GDM1 (cell line): ENCODE measurements at regions not wholly inside any gene's neighbourhood (a gene's known extent, or its start where the extent isn't known, plus 50 kb on each side); places are given as distances from the start of the nearest gene placed in this dataset.
"Not testable (repeated sequence)": the region's sequence is repeated elsewhere in the genome, so short reads cannot be mapped to it uniquely, and the experiment has no call there.

Experiments used
- DNase-seq: peaks from one replicate; lab custom pipeline; 2025; lab: John Stamatoyannopoulos, UW

DNA sequence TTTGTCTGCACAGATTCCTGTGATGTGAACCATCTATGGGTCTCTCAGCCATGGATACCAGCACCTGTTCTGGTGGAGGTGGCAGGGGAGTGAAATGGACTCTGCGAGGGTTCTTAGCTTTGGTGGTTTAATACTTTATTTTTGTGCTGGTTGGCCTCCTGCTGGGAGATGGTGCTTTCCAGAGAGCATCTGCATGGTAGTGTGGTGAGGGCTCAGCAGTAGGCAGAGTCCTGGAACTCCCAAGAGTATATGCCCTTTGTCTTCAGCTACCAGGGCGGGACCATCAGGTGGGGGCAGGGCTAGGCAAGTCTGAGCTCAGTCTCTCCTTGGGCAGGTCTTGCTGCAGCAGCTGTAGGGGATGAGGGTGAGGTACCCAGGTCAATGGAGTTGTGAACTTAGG lies 97.5 kb upstream of the TRIM2 start:
- DNase-seq: not testable (repeated sequence)

DNA sequence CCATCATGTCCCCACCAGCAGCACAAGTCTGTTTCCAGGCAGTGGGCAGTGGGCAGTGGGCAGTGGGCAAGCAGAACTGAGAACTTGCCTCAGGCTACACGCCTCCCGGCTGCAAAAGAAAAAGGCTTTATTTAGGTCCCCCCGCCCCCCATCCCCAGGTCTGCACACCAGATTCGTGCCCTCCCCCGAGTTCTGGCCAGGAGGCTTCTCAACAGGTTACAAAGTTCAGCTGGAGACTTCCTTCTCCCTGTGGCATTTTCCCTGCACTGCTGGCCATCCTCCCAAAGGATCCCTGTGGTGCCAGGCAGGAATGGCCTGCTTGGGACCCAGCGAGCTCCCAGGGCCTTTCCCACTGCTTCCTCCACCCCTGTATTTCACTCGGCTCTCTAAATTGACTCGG lies 97.0 kb upstream of the TRIM2 start:
- no peak for DNase-seq

DNA sequence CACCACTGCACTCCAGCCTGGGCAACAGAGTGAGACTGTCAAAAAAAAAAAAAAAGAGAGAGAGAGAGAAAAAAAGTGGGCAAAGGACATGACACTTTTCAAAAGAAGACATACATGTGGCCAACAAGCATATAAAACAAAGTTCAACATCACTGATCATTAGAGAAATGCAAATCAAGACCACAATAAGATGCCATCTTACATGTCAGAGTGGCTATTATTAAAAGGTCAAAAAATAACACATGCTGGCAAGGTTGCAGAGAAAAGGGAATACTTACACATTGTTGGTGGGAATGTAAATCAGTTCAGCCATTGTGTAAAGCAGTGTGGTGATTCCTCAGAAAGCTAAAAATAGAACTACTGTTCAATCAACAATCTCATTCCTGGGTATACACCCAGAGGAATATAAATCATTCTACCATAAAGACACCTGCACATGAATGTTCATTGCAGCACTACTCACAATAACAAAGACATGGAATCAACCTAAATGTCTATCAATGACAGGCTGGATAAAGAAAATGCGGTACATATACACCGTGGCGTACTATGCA lies 94.9 kb upstream of the TRIM2 start:
- DNase-seq: no peak

DNA sequence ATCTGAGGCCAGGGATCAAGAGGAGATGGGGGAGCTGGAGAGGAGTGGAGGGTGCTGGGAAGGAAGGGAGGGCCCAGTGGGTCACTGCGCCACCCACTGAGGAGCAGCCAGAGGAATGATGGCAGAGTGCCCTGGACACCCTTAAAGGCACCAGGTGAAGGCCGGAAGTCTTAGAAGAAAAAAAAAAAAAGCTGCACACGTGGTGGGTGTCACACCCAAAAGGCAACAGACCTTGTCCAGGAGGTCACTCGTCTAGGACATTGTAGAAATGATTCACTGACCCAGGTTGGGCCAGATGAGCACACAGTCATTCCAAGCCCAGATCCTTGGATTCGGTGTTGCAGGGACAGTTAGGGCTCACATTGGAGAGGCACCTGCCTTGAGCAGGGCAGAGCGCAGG lies 93.5 kb upstream of the TRIM2 start:
- DNase-seq: no peak

DNA sequence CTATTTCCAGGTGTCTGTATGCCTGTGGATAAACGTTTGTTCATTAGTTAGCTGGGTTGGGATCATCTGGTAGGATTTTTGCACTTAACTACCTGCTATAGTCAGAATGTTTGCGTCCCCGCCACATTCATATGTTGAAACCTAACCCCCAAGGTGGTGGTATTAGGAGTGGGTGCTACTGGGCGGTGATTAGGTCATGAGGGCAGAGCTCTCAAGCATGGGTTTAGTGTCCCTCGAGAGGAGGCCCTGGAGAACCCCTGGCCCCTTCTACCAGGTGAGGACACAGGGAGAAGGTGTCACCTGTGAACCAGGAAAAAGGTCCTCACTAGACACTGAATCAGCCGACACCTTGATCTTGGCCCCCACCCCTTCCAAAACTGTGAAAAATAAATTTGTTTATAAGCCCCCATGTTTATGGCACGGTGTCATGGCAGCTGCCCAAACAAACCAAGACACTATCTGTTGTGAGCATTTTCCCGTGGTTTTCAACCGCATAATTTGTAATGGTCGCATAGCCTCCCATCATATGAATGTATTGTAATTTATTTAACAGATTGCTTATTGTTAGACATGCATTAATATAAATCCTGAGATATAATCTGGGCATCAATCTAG lies 92.7 kb upstream of the TRIM2 start:
- no peak for DNase-seq

DNA sequence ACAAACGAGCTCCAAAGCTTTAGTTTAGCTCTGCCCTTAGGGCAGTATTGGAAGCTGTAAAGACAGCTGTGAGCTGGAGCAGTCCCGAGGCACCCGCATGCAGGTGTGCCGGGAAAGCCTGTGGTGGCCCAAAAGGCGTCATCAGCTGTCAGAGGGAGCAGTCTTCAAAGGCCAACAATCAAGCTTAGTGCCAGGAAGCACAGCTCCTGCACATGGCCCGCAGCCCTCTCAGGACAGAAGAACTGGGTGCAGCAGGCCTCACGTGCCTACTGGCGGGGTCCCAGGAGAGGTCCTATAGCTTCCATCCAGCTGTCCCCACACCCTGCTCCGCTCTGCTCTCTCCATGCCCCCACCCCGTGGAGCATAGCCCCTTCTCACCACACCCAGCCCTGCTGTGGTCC lies 92.2 kb upstream of the TRIM2 start:
- DNase-seq: no peak

DNA sequence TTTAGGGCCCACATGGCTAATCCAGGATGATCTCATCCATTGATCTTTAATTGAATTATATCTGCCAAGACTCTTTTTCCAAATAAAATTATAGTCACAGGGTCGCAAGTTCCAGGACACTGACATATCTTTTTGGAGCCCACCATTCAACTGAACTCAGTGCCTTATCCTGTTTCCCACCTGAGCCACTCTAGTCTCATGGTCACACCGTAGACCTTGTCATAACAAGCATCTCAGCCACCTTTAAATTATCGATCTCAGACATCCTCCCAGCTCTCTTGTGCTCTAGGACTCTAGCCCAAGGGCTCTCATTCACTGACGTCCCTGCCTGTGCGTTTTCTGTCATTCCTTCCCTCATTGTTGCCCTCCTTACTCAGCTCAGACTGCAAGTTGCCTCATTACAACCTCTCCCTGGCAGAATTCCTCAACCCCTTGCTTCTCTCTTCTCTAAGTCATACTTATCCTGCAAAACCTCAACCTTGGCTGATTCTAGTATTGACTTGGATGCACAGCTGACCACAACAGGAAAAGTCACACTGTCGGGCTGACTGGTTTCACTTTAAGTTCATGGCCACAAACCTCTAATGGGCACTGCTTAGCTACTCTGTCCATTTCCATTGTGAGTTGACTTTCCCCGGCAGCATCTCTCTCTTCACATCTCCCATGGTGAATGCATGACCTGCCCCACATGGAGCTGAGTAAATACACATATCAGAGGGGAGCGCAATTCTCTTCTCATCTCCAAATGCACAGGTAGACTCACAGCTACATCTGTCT lies 91.0 kb upstream of the TRIM2 start:
- DNase-seq: peak; percentile 9

DNA sequence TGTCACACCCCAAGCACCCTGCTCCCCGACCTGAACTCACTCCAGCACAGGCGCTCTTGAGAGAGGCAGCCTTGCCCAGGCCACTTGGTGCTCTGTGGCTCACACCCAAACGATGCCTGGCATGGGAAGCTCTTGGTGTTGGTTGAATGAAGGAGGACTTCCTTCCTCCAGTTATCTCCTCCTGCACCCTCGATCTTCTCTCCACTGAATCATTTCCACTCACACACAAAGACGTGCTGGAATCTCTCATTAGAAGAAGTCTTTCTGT lies 90.5 kb upstream of the TRIM2 start:
- no peak for DNase-seq

DNA sequence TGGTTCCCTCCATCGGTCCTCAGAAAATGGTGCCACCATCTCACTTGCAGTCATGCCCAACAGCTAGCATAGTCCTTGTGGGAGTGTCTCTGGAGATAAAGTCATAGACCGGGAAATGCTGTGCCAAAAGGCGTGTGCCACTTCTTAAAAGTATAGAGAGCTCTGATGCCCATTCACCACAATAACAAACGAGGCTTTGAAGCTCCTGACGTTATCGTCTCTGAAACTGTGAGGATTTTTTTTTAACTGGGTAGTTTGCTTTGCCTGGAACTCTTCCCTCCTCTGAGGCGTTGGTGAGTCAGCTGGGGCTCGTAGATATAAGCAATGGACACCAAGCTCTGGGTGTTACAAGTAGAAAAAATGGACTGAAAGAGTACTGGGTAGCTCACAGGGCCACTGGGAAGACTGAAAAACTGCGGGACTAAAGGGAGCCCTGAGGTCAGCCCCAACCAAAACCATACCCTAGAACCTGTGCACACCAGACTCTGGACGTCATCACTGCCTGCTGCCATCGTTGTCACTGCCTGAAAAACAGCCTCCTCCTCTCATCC lies 89.4 kb upstream of the TRIM2 start:
- DNase-seq: no peak

DNA sequence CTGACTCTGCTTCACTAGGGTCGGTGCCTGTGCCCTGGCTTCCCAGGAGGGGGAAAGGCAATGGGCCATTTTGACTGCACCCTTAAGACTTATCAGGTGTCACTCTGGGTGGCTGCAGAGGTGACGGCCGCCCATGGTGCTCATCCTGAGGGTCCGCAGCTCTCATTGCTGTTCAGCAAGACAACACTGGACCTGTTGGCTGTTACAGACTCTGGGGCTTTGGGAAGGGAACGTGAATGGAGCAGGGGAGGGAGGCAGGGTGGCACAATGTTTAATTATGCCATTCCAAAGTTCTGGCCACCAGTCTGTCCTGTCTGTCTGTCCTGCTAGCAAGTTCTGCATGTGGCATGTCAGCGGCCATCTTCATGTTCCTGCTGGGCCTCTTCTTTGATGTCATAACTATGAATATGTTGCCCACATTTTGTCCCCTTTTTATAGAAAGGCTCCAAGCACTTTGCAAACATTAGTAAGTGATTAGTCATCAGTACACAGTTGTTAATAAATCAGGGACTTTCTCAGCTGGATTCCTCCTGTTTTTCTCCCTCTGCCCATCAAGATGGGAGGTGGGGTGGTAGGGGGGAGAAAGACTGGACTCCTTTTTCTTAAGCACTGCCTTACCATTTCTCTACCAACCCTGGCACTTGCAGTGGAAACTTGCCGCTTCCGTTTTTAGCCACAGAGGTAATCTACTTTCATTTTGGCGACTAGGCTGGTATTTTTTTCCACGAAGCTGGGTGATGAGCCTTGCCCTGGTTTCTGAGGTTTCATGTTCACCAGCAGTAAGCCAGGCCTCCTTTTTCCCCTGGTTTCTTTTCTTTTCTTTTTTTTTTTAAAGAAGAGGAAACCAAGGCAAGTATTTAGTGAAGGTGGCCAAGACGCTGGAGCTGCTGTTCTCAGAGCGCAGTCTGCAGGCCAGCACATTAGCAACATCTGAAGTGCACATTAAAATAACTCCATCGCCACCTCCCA lies 88.6 kb upstream of the TRIM2 start:
- no peak for DNase-seq

DNA sequence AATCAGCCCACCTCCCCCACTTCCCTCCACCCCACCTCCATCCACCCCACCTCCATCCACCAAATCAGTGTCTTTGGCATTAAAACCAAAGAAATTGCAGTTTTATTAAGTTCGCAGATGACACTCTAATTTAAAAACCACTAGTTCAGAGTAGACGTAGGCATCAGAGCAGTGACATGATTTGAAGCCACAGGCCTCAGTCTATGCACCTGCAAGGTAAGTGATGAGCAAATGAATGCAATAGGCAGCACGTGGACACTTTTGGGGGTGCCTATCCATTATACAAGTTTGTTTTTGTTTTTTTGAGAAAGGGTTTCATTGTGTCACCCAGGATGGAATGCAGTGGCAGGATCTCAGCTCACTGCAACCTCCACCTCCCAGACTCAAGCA lies 88.0 kb upstream of the TRIM2 start:
- no peak for DNase-seq

DNA sequence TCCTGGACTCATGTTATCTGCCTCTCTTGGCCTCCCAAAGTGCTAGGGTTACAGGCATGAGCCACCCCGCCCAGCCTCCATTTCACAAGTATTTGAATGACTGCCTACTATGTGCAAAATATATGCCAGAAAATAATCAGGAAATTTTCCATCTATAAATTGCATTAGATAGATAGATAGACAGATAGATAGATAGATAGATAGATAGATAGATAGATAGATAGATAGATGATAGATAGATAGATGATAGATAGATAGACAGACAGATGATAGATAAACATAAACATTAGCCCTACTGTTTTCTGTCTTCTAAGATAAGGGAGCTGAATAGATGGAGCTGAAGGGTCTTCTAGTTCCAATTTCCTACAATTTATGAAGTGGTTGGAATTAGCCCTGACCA lies 87.4 kb upstream of the TRIM2 start:
- no peak for DNase-seq

DNA sequence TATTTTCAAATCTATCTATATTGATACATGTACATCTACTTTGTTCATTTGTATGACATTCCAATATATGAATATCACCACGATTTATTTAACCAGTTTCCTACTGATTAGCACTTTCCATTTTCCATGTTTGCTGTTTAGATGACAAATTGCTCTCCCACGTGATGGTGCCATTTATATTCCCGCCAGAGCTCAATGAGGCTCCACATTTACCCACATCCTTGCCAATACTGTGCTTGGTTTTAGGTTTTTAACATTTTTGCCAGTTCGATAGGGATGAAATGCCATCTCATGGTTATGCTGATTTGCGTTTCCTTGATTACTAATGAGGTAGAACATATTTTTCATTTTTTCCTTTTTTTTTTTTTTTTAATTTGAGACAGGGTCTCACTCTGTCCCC lies 86.7 kb upstream of the TRIM2 start:
- DNase-seq: no peak

DNA sequence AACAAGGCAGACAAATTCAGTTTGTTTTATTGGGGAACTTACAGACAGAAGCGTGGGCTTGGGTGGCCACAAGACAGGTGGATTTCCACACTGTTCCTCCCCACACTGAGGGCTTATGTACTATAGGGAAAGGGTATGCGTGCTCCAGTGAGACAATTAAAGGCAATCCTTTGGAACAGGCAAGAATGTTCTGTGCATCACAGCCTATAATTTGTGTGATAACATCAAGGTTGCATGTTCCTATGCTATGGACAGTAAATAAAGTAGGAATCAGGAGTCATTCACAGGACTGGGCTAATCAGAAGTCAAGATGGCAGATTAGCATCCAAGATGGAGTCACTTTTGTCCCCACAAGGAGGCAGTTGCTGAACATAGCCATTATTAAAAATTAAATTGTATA lies 84.6 kb upstream of the TRIM2 start:
- no peak for DNase-seq

DNA sequence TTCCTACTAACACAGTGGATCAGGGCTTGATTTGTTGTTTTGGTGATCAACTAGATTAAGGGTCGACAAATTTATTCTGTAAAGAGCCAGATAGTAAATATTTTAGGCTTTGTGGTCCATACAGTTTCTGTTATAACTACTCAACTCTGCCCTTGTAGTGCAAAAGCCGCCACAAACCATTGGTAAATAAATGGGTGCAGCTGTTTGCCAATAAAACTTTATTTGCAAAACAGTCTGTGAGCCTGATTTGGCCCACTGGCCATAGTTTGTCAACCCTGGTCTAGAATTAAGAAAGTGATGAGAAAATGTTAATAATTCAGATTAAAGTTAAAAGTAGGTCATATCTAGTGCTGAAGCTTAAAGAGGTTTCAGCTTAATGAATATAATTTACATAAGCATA lies 84.0 kb upstream of the TRIM2 start:
- DNase-seq: no peak

DNA sequence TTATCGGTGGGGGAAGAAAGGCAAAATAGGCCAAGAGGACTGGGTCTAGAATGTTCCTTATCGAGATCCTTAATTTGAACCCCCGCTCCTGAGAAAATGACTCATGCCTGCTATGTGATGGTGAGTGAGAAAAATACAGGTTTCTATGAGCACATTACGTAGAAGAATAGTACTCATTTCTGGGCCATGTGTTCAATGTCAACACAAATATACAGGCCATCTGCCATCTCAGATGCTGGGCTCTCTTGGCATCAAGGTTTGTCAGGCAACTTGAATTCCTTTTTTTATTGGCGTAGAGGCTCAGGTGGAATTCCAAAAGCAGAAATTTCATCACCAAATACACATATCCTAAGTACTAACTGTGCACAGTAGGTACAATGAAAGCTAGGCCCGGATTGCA lies 81.4 kb upstream of the TRIM2 start:
- no peak for DNase-seq

DNA sequence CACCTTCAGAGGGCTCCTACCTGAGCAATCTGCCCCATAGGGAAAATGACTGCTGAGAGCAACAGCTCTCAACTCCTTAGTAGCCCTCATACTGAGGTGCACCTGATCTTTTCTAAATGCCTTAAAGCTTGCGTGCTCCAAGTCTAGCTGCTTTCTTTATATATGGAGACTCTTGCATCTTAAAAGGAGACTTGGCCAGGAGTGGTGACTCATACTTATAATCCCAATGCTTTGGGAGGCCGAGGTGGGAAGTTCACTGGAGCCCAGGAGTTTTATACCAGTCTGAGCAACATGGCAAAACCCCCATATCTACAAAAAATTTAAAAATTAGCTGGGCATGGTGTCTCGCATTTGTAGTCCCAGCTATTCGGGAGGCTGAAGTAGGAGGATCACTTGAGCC lies 78.1 kb upstream of the TRIM2 start:
- no peak for DNase-seq

DNA sequence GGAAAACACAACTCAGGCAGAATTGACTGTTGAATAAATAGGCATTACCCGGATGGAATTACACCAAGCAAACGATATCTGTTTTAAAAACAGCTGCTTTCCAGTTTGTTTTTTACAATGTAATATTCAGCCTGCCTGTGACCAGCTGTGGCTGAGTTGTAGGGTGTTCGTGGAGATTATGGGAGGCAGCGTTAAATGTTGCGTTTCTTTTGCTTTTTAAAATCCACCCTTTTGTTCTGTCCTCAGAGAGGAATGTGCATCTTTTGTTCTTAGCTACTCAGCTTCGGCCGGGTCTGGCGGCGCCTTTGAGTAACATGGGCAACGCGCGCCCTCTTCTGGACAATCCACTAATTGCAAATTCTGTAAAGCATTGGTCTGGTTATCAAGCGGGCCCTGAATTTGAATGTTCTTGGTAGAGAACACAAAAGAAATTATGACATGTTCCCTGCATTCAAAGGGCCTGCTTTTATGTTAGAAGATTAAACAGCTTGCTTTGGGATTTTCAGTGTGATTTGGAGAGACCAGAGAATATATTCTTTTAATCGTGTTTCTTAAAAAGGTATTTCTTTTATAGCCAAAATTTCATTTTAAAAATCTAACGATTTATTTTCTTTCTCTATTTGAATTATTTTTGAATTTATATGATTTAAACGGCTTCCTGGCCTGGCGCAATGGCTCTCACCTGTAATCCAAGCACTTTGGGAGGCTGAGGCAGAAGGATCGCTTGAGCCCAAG lies 76.3 kb upstream of the TRIM2 start:
- peak; percentile 64 for DNase-seq

DNA sequence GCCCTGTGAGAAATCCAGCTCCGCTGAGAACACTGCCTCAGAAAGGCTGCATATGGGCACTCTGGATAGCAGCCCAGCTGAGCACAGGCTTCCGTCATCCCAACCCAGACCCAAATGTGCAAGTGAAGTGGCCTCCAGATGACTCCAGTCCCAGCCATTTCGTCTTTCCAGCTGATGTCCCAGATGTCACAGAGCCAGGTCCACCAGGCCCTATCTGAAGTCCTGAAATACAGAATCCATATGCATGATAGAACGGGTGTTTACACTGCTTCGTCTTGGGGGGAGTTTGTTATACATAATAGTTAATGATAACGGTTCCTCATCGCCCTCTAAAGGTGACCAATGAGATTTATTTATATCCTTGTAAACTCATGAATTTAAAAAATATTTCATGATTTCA lies 72.6 kb upstream of the TRIM2 start:
- no peak for DNase-seq

DNA sequence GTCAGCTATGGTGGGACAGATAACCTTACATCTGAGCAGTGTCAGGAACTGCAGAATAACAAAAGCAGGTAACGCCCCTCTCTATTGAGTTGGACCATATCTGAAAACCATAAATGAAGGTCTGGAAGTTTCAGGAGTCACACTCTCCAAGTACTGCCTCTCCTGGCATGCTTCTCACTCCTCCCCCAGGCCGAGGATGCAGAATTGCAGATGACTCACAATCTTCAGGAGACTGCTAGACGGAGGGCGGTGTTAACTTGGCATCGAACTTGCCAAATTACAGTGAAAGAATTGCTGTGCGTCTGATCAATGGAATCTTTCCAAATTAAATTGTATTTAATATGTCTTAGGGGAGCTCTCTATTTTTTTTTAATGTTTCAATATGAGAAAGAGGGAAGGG lies 67.1 kb upstream of the TRIM2 start:
- DNase-seq: no peak

DNA sequence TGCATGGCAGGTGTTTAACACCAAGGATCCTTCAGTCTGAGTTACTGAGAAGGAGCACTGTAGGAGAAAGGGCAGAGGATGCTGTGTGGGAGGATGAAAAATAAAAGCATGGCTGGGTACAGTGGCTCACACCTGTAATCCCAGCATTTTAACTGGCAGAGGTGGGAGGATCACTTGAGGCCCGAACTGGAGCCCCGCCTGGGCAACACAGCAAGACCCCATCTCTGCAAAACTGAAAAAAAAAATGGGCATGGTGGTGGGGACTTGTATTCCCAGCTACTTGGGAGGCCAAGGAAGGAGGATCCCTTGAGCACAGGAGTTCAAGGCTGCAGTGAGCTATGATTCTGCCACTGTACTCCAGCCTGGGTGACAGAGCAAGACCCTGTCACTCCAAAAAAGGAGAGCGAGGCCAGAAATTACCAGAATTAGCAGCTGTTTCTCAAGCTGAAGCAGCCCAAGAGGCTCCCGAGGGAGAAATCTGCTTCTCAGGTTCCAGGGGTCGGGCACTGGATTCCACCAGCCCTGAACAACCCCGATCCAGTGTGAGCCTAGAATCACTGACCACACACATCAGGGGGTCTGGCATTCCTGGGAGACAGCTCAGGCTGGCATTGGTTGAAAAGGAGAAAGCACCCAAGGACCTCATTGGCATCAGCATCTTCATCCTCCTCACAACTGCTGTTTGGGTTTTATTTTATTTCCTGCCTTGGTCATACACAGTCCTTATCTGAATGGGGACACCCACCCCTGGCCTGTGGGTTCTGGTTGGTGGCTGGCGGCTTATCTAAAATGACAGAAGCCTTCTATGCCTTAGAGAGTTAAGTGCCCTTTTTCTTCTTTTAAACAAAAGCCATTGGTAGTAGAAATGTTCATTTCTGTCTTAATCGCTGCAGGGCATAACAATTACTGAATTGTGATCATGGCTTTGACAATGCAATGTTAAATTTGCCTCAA lies 66.3 kb upstream of the TRIM2 start:
- peak; percentile 31 for DNase-seq
